Upper lobe of left lung (tissue), 4 donors: ENCODE measurements at regions not wholly inside any gene's neighbourhood (a gene's known extent, or its start where the extent isn't known, plus 50 kb on each side); places are given as distances from the start of the nearest gene placed in this dataset.

ENCODE experiments used
- POLR2A ChIP-seq, 4 donors: fragments of 450-650 bp; IDR thresholded peaks; one replicate each; pipeline ENCODE4 v1.5.1; 2016 to 2017; ENCODE audit warnings: antibody characterized with exemption in 4 of 4, mild to moderate bottlenecking in 2 of 4
- TF ChIP-seq, protein P1 (sequence below), 6 experiments: fragments of 450-650 bp in 4 of 6; fragments of 200-600 bp in 2 of 6; sonication (generic) in 2 of 6; IDR thresholded peaks; one replicate each; pipeline ENCODE4 v1.5.1; 2016 to 2019; ENCODE audit warnings: antibody characterized with exemption in 6 of 6

DNA sequence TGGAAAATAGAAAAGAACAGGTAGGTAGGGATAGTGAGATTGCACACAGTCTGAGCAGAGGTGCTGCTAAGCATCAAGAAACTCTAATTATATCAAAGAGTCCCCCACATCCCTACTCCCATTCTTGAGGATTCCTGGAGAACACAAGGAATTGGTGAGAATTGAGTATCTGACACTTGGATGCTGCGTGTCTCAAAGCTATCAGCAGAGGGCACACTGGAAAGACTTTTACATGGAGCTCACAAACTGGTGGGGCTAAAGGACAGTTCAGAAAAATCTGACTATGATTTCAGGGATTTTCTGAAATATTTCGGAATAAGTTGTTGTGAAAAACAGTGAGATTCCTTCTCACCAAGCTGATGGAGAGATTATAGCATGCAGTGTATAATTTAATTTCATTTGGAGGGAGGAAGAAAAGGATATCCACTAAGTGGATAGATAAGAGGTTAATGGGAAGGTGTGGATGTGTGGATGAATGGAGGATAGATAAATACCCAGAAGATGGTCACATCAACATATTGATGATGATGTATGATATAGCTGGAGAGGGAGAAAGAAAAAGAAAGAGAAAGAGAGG lies 215.4 kb upstream of the DEFB112 start:
- TF ChIP-seq, protein P1, sequence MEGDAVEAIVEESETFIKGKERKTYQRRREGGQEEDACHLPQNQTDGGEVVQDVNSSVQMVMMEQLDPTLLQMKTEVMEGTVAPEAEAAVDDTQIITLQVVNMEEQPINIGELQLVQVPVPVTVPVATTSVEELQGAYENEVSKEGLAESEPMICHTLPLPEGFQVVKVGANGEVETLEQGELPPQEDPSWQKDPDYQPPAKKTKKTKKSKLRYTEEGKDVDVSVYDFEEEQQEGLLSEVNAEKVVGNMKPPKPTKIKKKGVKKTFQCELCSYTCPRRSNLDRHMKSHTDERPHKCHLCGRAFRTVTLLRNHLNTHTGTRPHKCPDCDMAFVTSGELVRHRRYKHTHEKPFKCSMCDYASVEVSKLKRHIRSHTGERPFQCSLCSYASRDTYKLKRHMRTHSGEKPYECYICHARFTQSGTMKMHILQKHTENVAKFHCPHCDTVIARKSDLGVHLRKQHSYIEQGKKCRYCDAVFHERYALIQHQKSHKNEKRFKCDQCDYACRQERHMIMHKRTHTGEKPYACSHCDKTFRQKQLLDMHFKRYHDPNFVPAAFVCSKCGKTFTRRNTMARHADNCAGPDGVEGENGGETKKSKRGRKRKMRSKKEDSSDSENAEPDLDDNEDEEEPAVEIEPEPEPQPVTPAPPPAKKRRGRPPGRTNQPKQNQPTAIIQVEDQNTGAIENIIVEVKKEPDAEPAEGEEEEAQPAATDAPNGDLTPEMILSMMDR (IDR thresholded peaks at IDR 0.05), result no peak
- no peak for TF ChIP-seq POLR2A (IDR thresholded peaks at IDR 0.05)
